H1 (cell line): ENCODE measurements at regions not wholly inside any gene's neighbourhood (a gene's known extent, or its start where the extent isn't known, plus 50 kb on each side); places are given as distances from the start of the nearest gene placed in this dataset.

ENCODE experiments used
- CTCF ChIA-PET: fragments of 300-600 bp; sonication (Branson Sonifier 250); formaldehyde crosslinking; loops from one replicate; lab custom pipeline; 2021; ENCODE audit not compliant: partially characterized antibody; lab: Charles Lee
- POLR2A ChIA-PET: fragments of 300-600 bp; sonication (Branson Sonifier 250); formaldehyde crosslinking; loops from one replicate; lab custom pipeline; 2021; ENCODE audit warnings: inconsistent platforms; ENCODE audit not compliant: partially characterized antibody; lab: Charles Lee
- DNase-seq, 2 experiments: peaks; one replicate each; pipeline versions ENCODE4 v3.0.0 to v3.0.0-alpha.2; 2010 to 2022; ENCODE audit warnings: low spot score in 2 of 2, low read depth in 1 of 2, mixed read lengths in 1 of 2
- FAIRE-seq: peaks from 2 replicates; lab custom pipeline; 2011; peaks lifted over from hg19 to GRCh38; lab: Jason Lieb, UNC
- H2AFZ ChIP-seq: 2 replicates; pipeline ENCODE4 v1.8.1; 2012; ENCODE audit warnings: low read length, inconsistent platforms
- H2AK5ac ChIP-seq: 2 replicates; pipeline ENCODE4 v1.6.1; 2013; ENCODE audit warnings: low read depth, low read length
- H2BK120ac ChIP-seq: replicated peaks from 2 replicates; pipeline ENCODE3; 2013; ENCODE audit warnings: low read depth, low read length, inconsistent platforms
- H2BK12ac ChIP-seq: 2 replicates; pipeline ENCODE4 v1.6.1; 2013; ENCODE audit warnings: low read depth, low read length
- H2BK15ac ChIP-seq: 2 replicates; pipeline ENCODE4 v1.6.1; 2013; ENCODE audit warnings: low read length
- H2BK20ac ChIP-seq: 2 replicates; pipeline ENCODE4 v1.6.1; 2013; ENCODE audit warnings: low read length
- H2BK5ac ChIP-seq: 2 replicates; pipeline ENCODE4 v1.6.1; 2013; ENCODE audit warnings: low read depth, low read length
- H3K14ac ChIP-seq: 2 replicates; pipeline ENCODE4 v1.6.1; 2013; ENCODE audit warnings: inconsistent platforms; ENCODE audit not compliant: insufficient read length
- H3K18ac ChIP-seq: 2 replicates; pipeline ENCODE4 v1.6.1; 2013; ENCODE audit warnings: low read length; ENCODE audit errors: extremely low read depth
- H3K23ac ChIP-seq: 2 replicates; pipeline ENCODE4 v1.6.1; 2013; ENCODE audit warnings: inconsistent platforms; ENCODE audit not compliant: insufficient read length
- H3K23me2 ChIP-seq: 2 replicates; pipeline ENCODE4 v1.6.1; 2013; ENCODE audit warnings: low read depth, low read length
- H3K27ac ChIP-seq: 2 replicates; pipeline ENCODE4 v1.6.1; 2011; ENCODE audit warnings: low read depth, low read length, inconsistent platforms
- H3K27me3 ChIP-seq, 4 experiments: replicated peaks in 1 of 4; 1 replicate in 1 of 4; 2 replicates in 3 of 4; pipeline versions ENCODE4 v1.6.1 to v1.8.1; 2011 to 2013; ENCODE audit warnings: low read length in 3 of 4, mild to moderate bottlenecking in 3 of 4, inconsistent platforms in 2 of 4, mixed read lengths in 2 of 4, moderate library complexity in 1 of 4; ENCODE audit not compliant: control insufficient read depth in 3 of 4, insufficient read depth in 3 of 4; ENCODE audit errors: extremely low read depth in 1 of 4
- H3K36me3 ChIP-seq, 4 experiments: 2 replicates each; pipeline versions ENCODE4 v1.6.1 to v1.8.1; 2011 to 2013; ENCODE audit warnings: mild to moderate bottlenecking in 4 of 4, low read length in 3 of 4, moderate library complexity in 2 of 4, control low read depth in 1 of 4, inconsistent platforms in 1 of 4; ENCODE audit not compliant: insufficient read depth in 4 of 4, control insufficient read depth in 2 of 4
- H3K4ac ChIP-seq: replicated peaks from 2 replicates; pipeline ENCODE3; 2013; ENCODE audit warnings: low read length, low read depth, mixed read lengths, inconsistent platforms; ENCODE audit not compliant: insufficient read length
- H3K4me1 ChIP-seq, 4 experiments: replicated peaks in 1 of 4; 1 replicate in 1 of 4; 2 replicates in 3 of 4; pipeline versions ENCODE4 v1.6.1 to v1.8.1; 2011 to 2013; ENCODE audit warnings: low read length in 3 of 4, inconsistent platforms in 2 of 4, mixed read lengths in 1 of 4; ENCODE audit not compliant: insufficient read depth in 4 of 4, control insufficient read depth in 3 of 4
- H3K4me2 ChIP-seq, 2 experiments: 2 replicates each; pipeline versions ENCODE4 v1.6.1 to v1.8.1; 2011 to 2013; ENCODE audit warnings: low read depth in 2 of 2, low read length in 2 of 2, control low read depth in 1 of 2, inconsistent platforms in 1 of 2, mild to moderate bottlenecking in 1 of 2; ENCODE audit not compliant: insufficient read depth in 1 of 2
- H3K4me3 ChIP-seq, 4 experiments: fragments of 200-600, 300-600 bp in 1 of 4; sonication (generic), shearing (Covaris generic), sonication (Bioruptor Twin) in 1 of 4; 2 replicates each; pipeline versions ENCODE4 v1.5.1 to v1.8.1; 2011 to 2016; ENCODE audit warnings: low read length in 4 of 4, low read depth in 3 of 4, control low read depth in 2 of 4, inconsistent platforms in 2 of 4, mild to moderate bottlenecking in 2 of 4, mixed read lengths in 1 of 4, moderate library complexity in 1 of 4; ENCODE audit not compliant: insufficient read depth in 2 of 4; ENCODE audit errors: extremely low read depth in 1 of 4
- H3K56ac ChIP-seq: replicated peaks from 2 replicates; pipeline ENCODE3; 2013; ENCODE audit warnings: low read depth, mild to moderate bottlenecking, mixed read lengths, low read length, inconsistent platforms; ENCODE audit not compliant: insufficient read length
- H3K79me1 ChIP-seq: 2 replicates; pipeline ENCODE4 v1.6.1; 2013; ENCODE audit warnings: low read depth, low read length, control low read depth
- H3K79me2 ChIP-seq, 2 experiments: 2 replicates each; pipeline versions ENCODE4 v1.6.1 to v1.8.1; 2012 to 2013; ENCODE audit warnings: low read length in 2 of 2, mild to moderate bottlenecking in 2 of 2, inconsistent platforms in 1 of 2; ENCODE audit not compliant: insufficient read depth in 2 of 2, control insufficient read depth in 1 of 2
- H3K9ac ChIP-seq, 4 experiments: replicated peaks in 1 of 4; 1 replicate in 1 of 4; 2 replicates in 3 of 4; pipeline versions ENCODE4 v1.6.1 to v1.8.1; 2011 to 2013; ENCODE audit warnings: low read depth in 3 of 4, low read length in 3 of 4, control low read depth in 2 of 4, mild to moderate bottlenecking in 2 of 4, moderate library complexity in 2 of 4, inconsistent platforms in 1 of 4; ENCODE audit errors: extremely low read depth in 1 of 4
- H3K9me3 ChIP-seq, 2 experiments: 2 replicates each; pipeline versions ENCODE4 v1.6.1 to v1.8.1; 2012 to 2013; ENCODE audit warnings: mild to moderate bottlenecking in 2 of 2, moderate library complexity in 2 of 2, control low read depth in 1 of 2, inconsistent platforms in 1 of 2, low read depth in 1 of 2, low read length in 1 of 2, mixed read lengths in 1 of 2; ENCODE audit not compliant: insufficient read depth in 2 of 2
- H4K20me1 ChIP-seq, 2 experiments: replicated peaks in 1 of 2; 2 replicates each; pipeline versions ENCODE3 to v1.8.1; 2011 to 2013; ENCODE audit warnings: inconsistent platforms in 2 of 2, low read length in 2 of 2, mild to moderate bottlenecking in 1 of 2; ENCODE audit not compliant: insufficient read depth in 2 of 2, control insufficient read depth in 1 of 2
- H4K5ac ChIP-seq: 2 replicates; pipeline ENCODE4 v1.6.1; 2013; ENCODE audit warnings: low read length, low read depth, mixed read lengths, inconsistent platforms; ENCODE audit not compliant: insufficient read length
- H4K8ac ChIP-seq: 2 replicates; pipeline ENCODE4 v1.8.0; 2013; ENCODE audit warnings: mild to moderate bottlenecking, moderate library complexity, low read length, inconsistent platforms; ENCODE audit not compliant: insufficient read depth; ENCODE audit errors: extremely low read depth
- H4K91ac ChIP-seq: replicated peaks from 2 replicates; pipeline ENCODE3; 2013; ENCODE audit warnings: low read length, mixed read lengths, inconsistent platforms; ENCODE audit not compliant: insufficient read length
- JUN ChIP-seq: IDR thresholded peaks from 2 replicates; pipeline ENCODE4 v1.6.1; 2011; ENCODE audit warnings: low read depth, mild to moderate bottlenecking, improper control_type of control experiment, low read length
- MAFK ChIP-seq: IDR thresholded peaks from 2 replicates; pipeline ENCODE4 v1.6.1; 2012; ENCODE audit warnings: low read depth, mild to moderate bottlenecking, improper control_type of control experiment, low read length
- RAD21 ChIP-seq, 2 experiments: IDR thresholded peaks in 1 of 2; conservative IDR thresholded peaks in 1 of 2; 2 replicates each; pipeline ENCODE4 v1.6.1; 2011; ENCODE audit warnings: low read depth in 2 of 2, low read length in 2 of 2, improper control_type of control experiment in 1 of 2, inconsistent platforms in 1 of 2, mild to moderate bottlenecking in 1 of 2, moderate library complexity in 1 of 2
- RBBP5 ChIP-seq: IDR thresholded peaks from 2 replicates; pipeline ENCODE4 v1.7.1; 2012; ENCODE audit warnings: low read depth, mild to moderate bottlenecking, inconsistent platforms, low read length, moderate library complexity, borderline replicate concordance
- WGBS, 2 experiments: shearing (Covaris generic) in 1 of 2; methylation state at CpG; one replicate each; pipeline versions ENCODE4 v1.1.6 to v1.1.7; 2013 to 2015; ENCODE audit warnings: low lambda C conversion rate in 2 of 2, mixed read lengths in 2 of 2, inconsistent platforms in 1 of 2, low coverage in 1 of 2, missing lambda C conversion rate in 1 of 2; ENCODE audit not compliant: insufficient replicate concordance in 2 of 2, insufficient coverage in 1 of 2, insufficient read length in 1 of 2; ENCODE audit errors: extremely low coverage in 1 of 2, missing lambda C conversion rate in 1 of 2; 5-methylcytosine and 5-hydroxymethylcytosine counted together

DNA sequence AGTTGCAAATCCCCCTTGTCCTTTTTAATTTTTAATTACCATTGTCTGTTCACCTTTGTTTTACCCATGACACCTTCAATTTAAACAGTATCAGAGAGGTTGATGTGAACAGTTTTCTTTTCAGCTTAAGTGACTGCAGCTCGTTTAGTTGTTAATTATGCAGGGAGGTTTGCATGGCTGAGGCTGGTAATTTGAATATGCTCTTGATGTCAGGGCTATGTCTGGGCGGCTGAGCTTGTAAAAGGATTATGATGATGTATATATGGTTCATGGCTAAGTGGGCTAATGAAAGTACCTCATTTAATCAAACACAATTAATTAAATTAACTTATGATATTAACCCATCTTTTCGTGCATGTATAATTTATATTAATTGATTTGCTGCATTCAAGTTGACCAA is 822.1 kb downstream of the GALR1 start:
- H3K27me3 ChIP-seq, result no peaks in the 10 kb centered on the region
- CTCF ChIA-PET, result interaction anchor here (1.3 to 1.7 kb wide), 2 partner anchors 13 to 42 kb away, joined by 3 to 4 read pairs; no protein-coding TSS in a partner anchor
- TF ChIP-seq RAD21 (IDR thresholded peaks at IDR 0.05 in 1 of 2, conservative IDR thresholded peaks at IDR 0.05 in 1 of 2; ENCODE audit: low read depth in 2 of 2, low read length in 2 of 2) (no peak), MAFK (no peak), RBBP5 (no peak), JUN (no peak)
- no peaks in the 10 kb centered on the region for H3K79me2 ChIP-seq
- H2BK120ac ChIP-seq, result no peak overlapping the region
- peaks cover 0 to 7% of the 10 kb centered on the region in 2 experiments; a peak in 1 of 4 replicates for H3K9me3 ChIP-seq
- no peak overlapping the region for H2BK20ac ChIP-seq
- no peak overlapping the region for H4K91ac ChIP-seq
- no peak overlapping the region for H2BK5ac ChIP-seq
- no peaks in the 10 kb centered on the region for H3K23me2 ChIP-seq
- H2AK5ac ChIP-seq, result no peak overlapping the region
- no peaks in the 10 kb centered on the region for H3K79me1 ChIP-seq
- no peak overlapping the region for H3K4ac ChIP-seq
- POLR2A ChIA-PET, result no interaction called here
- no peak overlapping the region for H3K9ac ChIP-seq
- 88% methylated on average over 3 of the region's 3 CpGs; no CpG with 5 or more reads in 1 of the 2 experiments for WGBS, 2 experiments
- FAIRE-seq (no peak), DNase-seq (no peak)
- H2BK15ac ChIP-seq, result no peak overlapping the region
- H3K4me3 ChIP-seq, result no peak overlapping the region
- H3K36me3 ChIP-seq, result no peaks in the 10 kb centered on the region; a peak in 1 of 8 replicates
- H3K56ac ChIP-seq, result no peak overlapping the region
- no peak overlapping the region for H2BK12ac ChIP-seq
- H3K23ac ChIP-seq, result no peak overlapping the region
- H4K8ac ChIP-seq, result no peak overlapping the region
- no peak overlapping the region for H3K18ac ChIP-seq
- no peak overlapping the region for H3K4me2 ChIP-seq
- no peak overlapping the region for H3K14ac ChIP-seq
- H2AFZ ChIP-seq, result no peak overlapping the region
- no peak overlapping the region for H4K5ac ChIP-seq
- H4K20me1 ChIP-seq, result no peaks in the 10 kb centered on the region
- no peak overlapping the region for H3K27ac ChIP-seq
- 0 out of 7 replicates have a peak, but pooled peaks cover 0 to 2% (median 0%) of the 10 kb centered on the region in 4 experiments for H3K4me1 ChIP-seq
